ENCODE measurements at regions not wholly inside any gene's neighbourhood (a gene's known extent, or its start where the extent isn't known, plus 50 kb on each side); places are given as distances from the start of the nearest gene placed in this dataset.
"Not testable (repeated sequence)": the region's sequence is repeated elsewhere in the genome, so short reads cannot be mapped to it uniquely, and the experiment has no call there.

DNA sequence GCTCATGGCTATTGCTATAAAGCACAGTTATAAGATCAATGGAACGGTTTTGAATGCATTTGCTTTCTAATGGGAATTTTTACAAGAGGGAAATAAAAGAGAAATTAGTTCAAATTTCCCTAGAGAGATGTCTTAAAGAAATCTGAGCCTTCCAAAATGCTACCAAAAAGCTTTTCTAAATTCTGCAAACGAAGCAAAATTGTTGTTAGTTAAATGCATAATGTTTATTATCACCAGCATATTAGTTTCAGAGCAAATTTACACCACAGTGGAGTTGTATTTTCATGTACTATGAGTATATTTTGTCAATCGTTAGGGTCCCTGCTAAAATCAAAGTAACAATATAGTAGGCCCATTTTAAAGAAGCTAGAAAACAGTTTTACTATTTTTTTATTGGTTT, 67.4 kb upstream of the KIF2A start:
- H3K4me1 ChIP-seq (ENCODE audit: insufficient read depth, insufficient read length); H3K36me3 ChIP-seq (ENCODE audit: insufficient read depth, insufficient read length, low read length); H3K9me3 ChIP-seq (ENCODE audit: insufficient read depth, low read length); H3K4me3 ChIP-seq (ENCODE audit: insufficient read length, low read depth); DNase-seq (ENCODE audit: low read depth, low spot score); H3K9ac ChIP-seq (ENCODE audit: insufficient read length, low read depth); H3K27me3 ChIP-seq (ENCODE audit: insufficient read depth, insufficient read length): not testable (repeated sequence)

DNA sequence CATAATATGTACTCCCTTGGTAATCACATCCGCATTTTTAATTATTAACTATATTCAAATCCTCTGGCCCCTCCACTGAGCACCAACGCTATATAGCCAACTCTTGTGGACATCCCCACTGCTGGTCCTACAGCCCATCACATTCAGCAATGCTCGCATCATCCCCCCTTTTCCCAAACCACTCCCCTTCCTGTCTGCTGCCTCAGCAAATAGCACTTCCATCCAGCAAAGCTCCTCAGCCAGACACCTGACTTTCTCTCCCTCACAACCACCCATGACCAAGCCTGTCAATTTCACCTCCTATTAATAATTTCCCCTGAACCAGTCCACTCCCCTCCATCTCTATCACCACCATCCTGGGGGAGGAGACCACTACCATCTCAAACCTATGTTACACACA, 65.5 kb upstream of the KIF2A start:
- H3K36me3 ChIP-seq (ENCODE audit: insufficient read depth, insufficient read length, low read length); H3K27me3 ChIP-seq (ENCODE audit: insufficient read depth, insufficient read length); H3K4me3 ChIP-seq (ENCODE audit: insufficient read length, low read depth); H3K9me3 ChIP-seq (ENCODE audit: insufficient read depth, low read length); H3K9ac ChIP-seq (ENCODE audit: insufficient read length, low read depth); DNase-seq (ENCODE audit: low read depth, low spot score); H3K4me1 ChIP-seq (ENCODE audit: insufficient read depth, insufficient read length): not testable (repeated sequence)

DNA sequence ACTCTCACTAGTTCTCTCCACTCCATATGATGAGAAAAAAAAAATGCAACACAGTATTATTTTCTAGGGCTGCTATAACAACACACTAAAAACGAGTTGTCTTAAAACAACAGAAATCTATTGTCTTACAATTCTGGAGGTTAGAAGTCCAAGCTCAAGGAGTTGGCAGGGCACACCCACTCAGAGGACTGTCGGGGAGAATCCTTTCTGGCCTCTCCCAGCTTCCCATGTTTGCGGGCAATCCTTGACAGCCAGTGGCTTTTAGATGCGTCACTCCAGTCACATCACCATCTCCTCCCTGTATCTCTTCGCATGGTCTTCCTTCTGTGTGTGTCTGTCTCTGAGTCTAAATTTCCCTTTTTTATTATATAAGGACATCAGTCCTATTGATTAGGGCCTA, 64.0 kb upstream of the KIF2A start:
- H3K9me3 ChIP-seq (ENCODE audit: insufficient read depth, low read length); H3K27me3 ChIP-seq (ENCODE audit: insufficient read depth, insufficient read length); DNase-seq (ENCODE audit: low read depth, low spot score); H3K4me1 ChIP-seq (ENCODE audit: insufficient read depth, insufficient read length); H3K9ac ChIP-seq (ENCODE audit: insufficient read length, low read depth); H3K4me3 ChIP-seq (ENCODE audit: insufficient read length, low read depth); H3K36me3 ChIP-seq (ENCODE audit: insufficient read depth, insufficient read length, low read length): not testable (repeated sequence)

DNA sequence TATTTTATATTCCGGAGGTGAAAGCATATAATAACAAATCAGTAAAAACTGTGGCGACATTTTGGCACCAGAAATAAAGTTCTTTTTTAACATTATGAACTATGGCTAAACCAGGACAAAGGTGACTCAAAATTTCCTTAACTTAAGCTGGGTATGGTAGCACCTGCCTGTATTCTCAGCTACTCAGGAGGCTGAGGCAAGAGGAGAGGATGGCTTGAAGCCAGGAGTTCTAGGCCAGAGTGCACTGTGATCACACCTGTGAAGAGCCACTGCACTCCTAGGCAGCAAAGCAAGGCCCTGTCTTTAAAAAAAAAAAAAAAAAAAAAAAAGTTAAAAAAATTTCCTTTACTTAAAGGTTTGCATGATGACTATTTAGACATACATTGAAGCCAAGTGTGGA, 63.0 kb upstream of the KIF2A start:
- not testable (repeated sequence) for DNase-seq (ENCODE audit: low read depth, low spot score); H3K4me3 ChIP-seq (ENCODE audit: insufficient read length, low read depth); H3K9me3 ChIP-seq (ENCODE audit: insufficient read depth, low read length); H3K36me3 ChIP-seq (ENCODE audit: insufficient read depth, insufficient read length, low read length); H3K4me1 ChIP-seq (ENCODE audit: insufficient read depth, insufficient read length); H3K27me3 ChIP-seq (ENCODE audit: insufficient read depth, insufficient read length); H3K9ac ChIP-seq (ENCODE audit: insufficient read length, low read depth)

DNA sequence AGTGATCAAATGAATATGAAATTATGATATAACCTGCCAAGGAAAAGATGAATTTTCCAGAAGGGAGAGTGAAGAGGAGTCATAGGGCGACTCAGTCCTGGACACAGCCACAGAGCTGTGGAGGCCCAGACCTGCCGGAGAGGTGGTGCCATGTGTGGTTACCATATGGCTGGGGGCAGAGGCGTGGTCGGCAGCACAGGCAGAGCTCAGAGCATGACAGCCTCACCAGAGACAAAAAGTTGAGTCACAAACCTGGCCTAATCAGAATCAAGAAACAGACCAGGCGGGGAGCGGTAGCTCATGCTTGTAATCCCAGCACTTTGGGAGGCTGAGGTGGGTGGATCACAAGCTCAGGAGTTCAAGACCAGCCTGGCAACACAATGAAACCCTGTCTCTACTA, 57.8 kb upstream of the KIF2A start:
- not testable (repeated sequence) for H3K9me3 ChIP-seq (ENCODE audit: insufficient read depth, low read length); H3K4me1 ChIP-seq (ENCODE audit: insufficient read depth, insufficient read length); DNase-seq (ENCODE audit: low read depth, low spot score); H3K27me3 ChIP-seq (ENCODE audit: insufficient read depth, insufficient read length); H3K36me3 ChIP-seq (ENCODE audit: insufficient read depth, insufficient read length, low read length); H3K9ac ChIP-seq (ENCODE audit: insufficient read length, low read depth); H3K4me3 ChIP-seq (ENCODE audit: insufficient read length, low read depth)

DNA sequence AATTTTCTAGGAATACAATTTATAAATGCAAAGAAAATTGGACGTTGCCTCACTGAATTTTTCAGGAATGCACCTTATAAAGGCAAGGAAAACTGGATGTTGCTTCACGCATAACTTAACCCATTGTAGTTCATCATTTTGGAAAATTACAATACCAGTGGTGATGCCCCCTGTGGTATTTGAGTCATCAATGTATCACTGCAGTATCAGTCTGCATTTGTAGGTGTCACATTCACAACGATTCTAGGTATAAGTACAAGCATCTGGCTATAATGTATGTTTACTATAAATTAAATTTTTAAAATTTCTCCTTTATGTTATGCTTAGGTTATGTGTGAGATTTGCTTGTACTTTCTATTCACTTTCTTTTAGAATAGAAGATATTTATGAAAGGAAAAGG, 55.9 kb upstream of the KIF2A start:
- H3K4me1 ChIP-seq (ENCODE audit: insufficient read depth, insufficient read length); H3K9ac ChIP-seq (ENCODE audit: insufficient read length, low read depth); H3K4me3 ChIP-seq (ENCODE audit: insufficient read length, low read depth); DNase-seq (ENCODE audit: low read depth, low spot score); H3K27me3 ChIP-seq (ENCODE audit: insufficient read depth, insufficient read length); H3K9me3 ChIP-seq (ENCODE audit: insufficient read depth, low read length); H3K36me3 ChIP-seq (ENCODE audit: insufficient read depth, insufficient read length, low read length): not testable (repeated sequence)

DNA sequence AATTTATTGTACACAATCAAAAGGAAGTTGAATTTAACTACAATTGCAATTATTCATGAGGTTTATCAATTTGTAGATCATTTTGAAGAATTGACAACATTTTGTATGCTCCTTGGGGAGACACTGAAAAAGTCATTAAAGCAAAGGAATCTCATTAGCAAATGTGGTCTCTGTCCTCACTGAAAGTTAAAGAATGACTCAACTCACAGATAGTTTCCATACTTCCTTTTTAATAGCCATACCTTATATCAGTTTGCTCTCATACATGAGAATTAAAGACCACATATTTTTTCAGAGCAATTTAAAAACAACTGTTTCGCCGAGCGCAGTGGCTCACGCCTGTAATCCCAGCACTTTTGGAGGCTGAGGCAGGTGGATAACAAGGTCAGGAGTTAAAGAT, 55.1 kb upstream of the KIF2A start:
- not testable (repeated sequence) for H3K36me3 ChIP-seq (ENCODE audit: insufficient read depth, insufficient read length, low read length); H3K27me3 ChIP-seq (ENCODE audit: insufficient read depth, insufficient read length); H3K4me3 ChIP-seq (ENCODE audit: insufficient read length, low read depth); H3K9ac ChIP-seq (ENCODE audit: insufficient read length, low read depth); H3K4me1 ChIP-seq (ENCODE audit: insufficient read depth, insufficient read length); H3K9me3 ChIP-seq (ENCODE audit: insufficient read depth, low read length); DNase-seq (ENCODE audit: low read depth, low spot score)

DNA sequence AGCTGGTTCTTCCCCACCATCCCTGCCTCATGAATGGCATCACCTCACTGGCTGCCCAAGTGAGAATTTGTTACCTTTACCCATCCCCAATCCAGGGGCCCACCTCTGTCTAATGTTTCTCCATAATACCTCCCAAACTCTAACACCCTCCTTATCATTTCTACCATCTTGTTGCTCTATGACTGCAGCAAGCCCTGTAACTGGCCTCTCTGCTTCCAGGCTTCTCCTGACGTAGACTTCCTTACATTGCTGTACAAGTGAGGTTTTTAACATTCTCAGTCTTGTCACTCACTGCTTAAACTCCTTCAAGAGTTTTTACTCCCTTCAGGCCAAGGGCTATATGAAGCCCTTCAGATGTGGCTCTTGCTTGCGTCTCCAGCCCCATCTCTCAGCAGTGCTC, 53.5 kb upstream of the KIF2A start:
- H3K27me3 ChIP-seq (ENCODE audit: insufficient read depth, insufficient read length); DNase-seq (ENCODE audit: low read depth, low spot score): not testable (repeated sequence)

DNA sequence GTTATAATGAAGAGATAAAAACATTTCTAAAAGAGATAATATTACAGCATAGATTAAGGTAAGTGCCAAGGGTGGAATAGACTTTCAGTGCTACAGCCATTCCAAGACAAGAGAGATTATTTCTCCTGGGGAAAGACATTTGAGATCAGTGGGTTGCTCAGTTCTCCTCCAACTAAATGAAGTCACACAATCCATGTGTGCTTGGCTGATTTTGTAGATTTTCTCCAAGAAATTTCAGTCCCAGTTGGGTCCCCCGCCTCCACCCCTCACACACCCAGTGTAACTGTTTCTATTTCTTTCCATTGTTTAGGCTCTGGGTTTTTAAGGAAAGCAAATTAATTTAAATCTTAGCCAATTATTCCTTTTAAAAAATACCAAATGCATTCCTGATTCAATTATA, 50.5 kb upstream of the KIF2A start:
- not testable (repeated sequence) for H3K27me3 ChIP-seq (ENCODE audit: insufficient read depth, insufficient read length); H3K9ac ChIP-seq (ENCODE audit: insufficient read length, low read depth); DNase-seq (ENCODE audit: low read depth, low spot score); H3K36me3 ChIP-seq (ENCODE audit: insufficient read depth, insufficient read length, low read length); H3K4me3 ChIP-seq (ENCODE audit: insufficient read length, low read depth); H3K9me3 ChIP-seq (ENCODE audit: insufficient read depth, low read length); H3K4me1 ChIP-seq (ENCODE audit: insufficient read depth, insufficient read length)

More for the DNA sequence above, 53.5 kb upstream of the KIF2A start:
- not testable (repeated sequence) for H3K36me3 ChIP-seq (ENCODE audit: insufficient read depth, insufficient read length, low read length); H3K4me1 ChIP-seq (ENCODE audit: insufficient read depth, insufficient read length); H3K4me3 ChIP-seq (ENCODE audit: insufficient read length, low read depth); H3K9me3 ChIP-seq (ENCODE audit: insufficient read depth, low read length); H3K9ac ChIP-seq (ENCODE audit: insufficient read length, low read depth)

All from NT2/D1 (cell line).